Fibroblast of pulmonary artery (primary cell): ENCODE measurements at regions not wholly inside any gene's neighbourhood (a gene's known extent, or its start where the extent isn't known, plus 50 kb on each side); places are given as distances from the start of the nearest gene placed in this dataset.
"Not testable (repeated sequence)": the region's sequence is repeated elsewhere in the genome, so short reads cannot be mapped to it uniquely, and the experiment has no call there.

Experiments used
- DNase-seq: peaks from one replicate; pipeline ENCODE4 v3.0.0-alpha.2; 2010; ENCODE audit warnings: low read depth
- H3K4me3 ChIP-seq: replicated peaks from 2 replicates; pipeline ENCODE4 v1.5.1; 2011; ENCODE audit warnings: low read depth, mild to moderate bottlenecking, control low read depth, low read length, moderate library complexity
- TF ChIP-seq, protein P1 (sequence below): IDR thresholded peaks from 2 replicates; pipeline ENCODE4 v1.5.1; 2011; ENCODE audit warnings: mild to moderate bottlenecking, control low read depth, low read length, inconsistent platforms; ENCODE audit errors: missing control alignments

DNA sequence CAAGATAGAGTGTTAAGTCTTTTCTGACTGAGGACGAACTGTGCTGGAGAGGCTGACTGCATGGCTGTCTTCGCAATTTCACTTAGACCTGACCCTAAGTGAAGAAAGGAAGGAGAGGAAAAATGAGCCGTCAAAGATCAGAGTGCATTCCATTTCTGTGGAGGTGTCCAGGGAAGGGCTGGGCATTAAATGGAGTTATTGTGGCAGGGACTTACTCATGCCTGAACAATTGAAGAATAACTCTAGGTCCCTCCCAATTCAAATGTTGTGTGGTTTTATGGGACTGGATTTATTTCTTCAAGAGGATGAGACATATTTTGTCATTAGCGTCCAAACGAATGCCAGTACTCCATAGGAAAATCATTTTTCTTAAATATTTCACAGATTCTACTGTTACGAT lies 187.3 kb upstream of the CFAP20DC start:
- DNase-seq: peak; percentile 3
- TF ChIP-seq, protein P1, sequence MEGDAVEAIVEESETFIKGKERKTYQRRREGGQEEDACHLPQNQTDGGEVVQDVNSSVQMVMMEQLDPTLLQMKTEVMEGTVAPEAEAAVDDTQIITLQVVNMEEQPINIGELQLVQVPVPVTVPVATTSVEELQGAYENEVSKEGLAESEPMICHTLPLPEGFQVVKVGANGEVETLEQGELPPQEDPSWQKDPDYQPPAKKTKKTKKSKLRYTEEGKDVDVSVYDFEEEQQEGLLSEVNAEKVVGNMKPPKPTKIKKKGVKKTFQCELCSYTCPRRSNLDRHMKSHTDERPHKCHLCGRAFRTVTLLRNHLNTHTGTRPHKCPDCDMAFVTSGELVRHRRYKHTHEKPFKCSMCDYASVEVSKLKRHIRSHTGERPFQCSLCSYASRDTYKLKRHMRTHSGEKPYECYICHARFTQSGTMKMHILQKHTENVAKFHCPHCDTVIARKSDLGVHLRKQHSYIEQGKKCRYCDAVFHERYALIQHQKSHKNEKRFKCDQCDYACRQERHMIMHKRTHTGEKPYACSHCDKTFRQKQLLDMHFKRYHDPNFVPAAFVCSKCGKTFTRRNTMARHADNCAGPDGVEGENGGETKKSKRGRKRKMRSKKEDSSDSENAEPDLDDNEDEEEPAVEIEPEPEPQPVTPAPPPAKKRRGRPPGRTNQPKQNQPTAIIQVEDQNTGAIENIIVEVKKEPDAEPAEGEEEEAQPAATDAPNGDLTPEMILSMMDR: no peak
- no peak overlapping the region for H3K4me3 ChIP-seq

DNA sequence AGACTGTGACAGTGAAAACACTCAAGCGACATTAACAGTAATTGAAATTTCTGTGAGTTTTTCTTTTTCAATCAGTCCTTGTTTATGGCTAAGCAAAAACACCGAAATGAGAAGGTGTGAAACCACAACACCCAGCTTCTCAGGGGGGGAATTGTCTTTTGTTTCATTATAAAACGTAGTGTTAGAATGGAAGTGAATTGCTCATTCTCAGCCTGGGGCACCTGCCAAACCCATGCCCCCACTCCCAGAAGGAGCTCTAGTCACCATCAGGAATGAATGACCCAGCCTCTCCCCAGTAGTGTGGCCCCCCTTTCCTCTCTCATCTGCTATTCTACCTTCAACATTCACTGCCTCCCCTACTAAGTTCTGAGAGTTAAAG lies 185.8 kb upstream of the CFAP20DC start:
- DNase-seq: no peak
- H3K4me3 ChIP-seq: no peak overlapping the region
- TF ChIP-seq, protein P1: no peak

DNA sequence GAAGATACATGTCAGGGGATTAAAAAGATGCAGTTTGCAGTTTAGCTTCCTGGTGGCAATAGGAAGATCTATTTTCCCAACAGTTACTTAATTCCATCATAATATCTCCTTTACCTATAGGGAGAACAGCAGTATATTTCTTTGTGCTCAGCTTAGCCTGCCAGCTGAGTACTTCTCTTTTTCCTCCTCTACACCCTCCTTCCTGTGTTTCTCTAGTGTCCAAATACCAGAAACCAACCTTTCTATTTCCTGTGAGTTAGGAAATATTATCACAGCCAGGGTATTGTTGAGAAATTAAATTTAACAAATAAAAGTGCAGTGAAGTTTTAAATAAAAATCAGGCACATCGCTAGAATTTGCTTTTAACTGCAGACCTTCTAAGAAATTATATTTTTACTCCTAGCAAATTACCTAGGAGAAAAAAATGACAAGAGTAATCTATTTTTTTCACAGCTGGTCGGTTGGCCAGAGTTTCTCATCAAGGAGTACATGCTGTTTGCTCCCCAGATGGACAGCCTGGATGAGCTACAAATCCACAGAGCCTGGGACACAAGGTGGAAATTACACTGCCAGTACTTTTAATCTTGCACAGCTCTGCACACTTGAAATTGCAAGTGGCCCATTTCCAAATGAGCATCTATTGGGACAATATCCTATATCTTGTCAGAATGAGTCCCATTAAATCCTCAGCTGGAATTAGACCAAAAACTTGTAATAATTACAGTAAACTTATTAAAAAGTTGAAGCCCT lies 185.2 kb upstream of the CFAP20DC start:
- H3K4me3 ChIP-seq: no peak overlapping the region
- no peak for DNase-seq
- TF ChIP-seq, protein P1: no peak

DNA sequence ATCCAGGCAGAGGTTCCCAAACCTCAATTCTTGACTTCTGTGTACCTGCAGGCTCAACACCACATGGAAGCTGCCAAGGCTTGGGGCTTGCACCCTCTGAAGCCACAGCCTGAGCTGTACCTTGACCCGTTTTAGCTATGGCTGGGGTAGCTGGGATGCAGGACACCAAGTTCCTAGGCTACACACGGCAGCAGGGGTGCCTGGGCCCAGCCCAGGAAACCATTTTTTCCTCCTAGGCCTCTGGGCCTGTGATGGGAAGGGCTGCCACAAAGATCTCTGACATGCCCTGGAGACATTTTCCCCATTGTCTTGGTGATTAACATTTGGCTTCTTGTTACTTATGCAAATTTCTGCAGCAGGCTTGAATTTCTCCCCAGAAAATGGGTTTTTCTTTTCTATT lies 180.6 kb upstream of the CFAP20DC start:
- DNase-seq, H3K4me3 ChIP-seq: not testable (repeated sequence)

DNA sequence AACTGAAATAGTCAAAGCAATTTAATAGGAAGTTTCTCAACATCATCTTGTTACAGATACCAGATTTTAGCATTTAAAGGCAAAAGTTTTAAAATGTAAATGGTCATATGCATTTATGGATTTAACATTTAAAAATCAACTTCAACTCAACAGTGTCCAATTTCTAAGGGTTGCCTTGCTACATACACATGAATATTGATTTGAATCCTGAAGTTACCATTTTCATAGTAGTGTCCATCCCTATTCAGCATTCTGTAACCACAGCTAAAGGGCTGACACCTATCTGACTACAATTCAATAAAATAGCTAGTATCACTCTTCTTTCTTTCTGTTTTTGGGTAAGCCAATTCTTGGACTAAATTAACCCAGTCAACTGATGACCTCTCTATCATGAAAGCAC lies 164.0 kb upstream of the CFAP20DC start:
- no peak overlapping the region for H3K4me3 ChIP-seq
- TF ChIP-seq, protein P1: no peak
- DNase-seq: no peak

DNA sequence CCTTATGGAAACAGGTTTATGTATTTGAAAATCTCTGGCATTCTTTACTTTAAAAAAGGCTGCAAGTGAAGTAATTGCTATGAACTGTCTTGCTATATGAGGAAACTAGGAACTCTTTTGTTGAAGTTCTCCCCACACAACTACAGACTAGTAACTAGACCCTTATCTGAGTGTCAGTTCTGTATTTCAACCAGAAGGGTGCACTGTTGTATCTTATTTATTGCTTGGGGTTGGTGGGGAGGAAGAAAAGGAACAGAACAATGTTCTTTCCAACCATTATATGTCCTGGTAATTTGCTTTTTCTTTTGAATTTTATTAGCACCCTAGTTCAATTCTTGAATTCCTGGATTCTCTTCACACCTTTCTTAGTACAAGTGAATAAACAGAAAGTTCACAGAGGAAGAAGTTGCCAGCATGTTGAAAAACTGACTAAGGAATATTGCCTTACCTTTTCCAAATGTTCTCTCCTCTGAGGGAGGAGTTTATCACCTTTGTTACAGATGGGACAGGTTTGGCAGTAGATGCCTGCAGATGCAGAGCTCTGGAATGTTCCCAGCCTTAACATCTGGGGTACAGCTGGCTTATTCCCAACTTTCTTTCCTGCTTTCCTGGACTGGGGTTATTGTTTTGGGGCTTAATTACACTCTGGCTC lies 162.4 kb upstream of the CFAP20DC start:
- TF ChIP-seq, protein P1: peak; percentile 61
- peak; percentile 53 for DNase-seq
- H3K4me3 ChIP-seq: no peak overlapping the region

DNA sequence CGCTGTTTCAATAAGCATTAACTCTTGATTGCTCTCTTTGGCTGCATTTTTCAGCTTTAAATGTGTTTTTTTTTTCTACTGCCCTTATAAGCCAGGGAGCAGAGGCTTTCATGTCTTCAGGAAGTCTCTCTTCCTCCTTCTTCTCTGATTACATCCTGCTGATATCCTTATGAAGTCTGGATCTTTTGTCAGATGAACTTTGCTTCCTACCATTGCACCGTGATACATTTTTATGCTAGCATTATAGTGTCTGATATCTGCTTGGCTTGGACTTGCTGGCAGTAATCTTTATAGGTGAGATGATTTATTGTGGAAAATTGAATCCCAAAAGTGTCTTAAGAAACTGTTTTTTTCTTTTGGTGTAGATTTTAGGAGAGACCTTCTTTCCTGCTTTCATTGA lies 160.4 kb upstream of the CFAP20DC start:
- no peak overlapping the region for H3K4me3 ChIP-seq
- TF ChIP-seq, protein P1: no peak
- no peak for DNase-seq
